ENCODE measurements at regions not wholly inside any gene's neighbourhood (a gene's known extent, or its start where the extent isn't known, plus 50 kb on each side); places are given as distances from the start of the nearest gene placed in this dataset.

DNA sequence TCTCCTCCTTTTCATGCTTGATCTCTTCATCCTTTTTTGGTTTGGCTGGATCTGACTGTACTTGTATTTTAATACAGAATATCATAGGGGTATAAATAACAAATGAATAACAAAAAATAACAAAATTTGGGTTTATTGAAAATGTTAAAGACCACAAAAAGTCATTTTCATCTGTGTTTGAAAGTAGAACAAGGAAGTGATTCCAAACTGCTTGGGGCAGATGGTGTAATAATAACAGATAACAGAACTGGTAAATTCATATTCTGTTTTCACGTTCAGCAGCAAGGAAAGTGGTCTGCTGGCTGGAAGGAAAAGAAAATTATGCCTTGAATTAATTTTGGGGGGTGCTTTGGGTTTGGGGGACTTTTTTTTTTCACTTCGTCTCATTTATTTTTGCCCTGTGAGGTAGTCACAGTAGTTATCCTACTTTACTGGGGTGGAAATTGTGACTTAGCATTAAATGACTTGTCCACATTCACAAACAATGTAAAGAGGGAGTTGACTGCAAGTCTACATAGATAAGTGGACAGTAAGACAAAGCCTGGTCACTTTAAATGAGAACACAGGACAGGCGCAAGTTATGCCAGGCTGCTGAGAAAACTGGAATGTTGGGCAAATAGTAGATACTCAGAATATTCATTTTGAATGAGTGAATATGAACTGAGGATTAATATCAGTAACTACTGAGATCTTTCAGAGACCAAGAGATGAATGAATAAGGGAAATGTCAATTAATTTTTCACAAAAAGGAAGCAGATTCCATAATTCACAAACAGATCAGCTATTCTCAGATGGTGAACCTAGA is 193.9 kb upstream of the CITED2 start:
- Histone ChIP-seq H3K36me3 (replicated peaks in 1 of 2) (no peaks in the 10 kb centered on the region), H3K9me3 (replicated peaks in 1 of 3) (no peaks in the 10 kb centered on the region), H3K27ac (no peak overlapping the region), H3K4me1 (replicated peaks in 1 of 2) (peaks cover 0 to 5% of the 10 kb centered on the region in 2 donors), H3K27me3 (no peaks in the 10 kb centered on the region), H3K4me3 (no peak overlapping the region)
- DNase-seq = no peak
- TF ChIP-seq, protein P1, sequence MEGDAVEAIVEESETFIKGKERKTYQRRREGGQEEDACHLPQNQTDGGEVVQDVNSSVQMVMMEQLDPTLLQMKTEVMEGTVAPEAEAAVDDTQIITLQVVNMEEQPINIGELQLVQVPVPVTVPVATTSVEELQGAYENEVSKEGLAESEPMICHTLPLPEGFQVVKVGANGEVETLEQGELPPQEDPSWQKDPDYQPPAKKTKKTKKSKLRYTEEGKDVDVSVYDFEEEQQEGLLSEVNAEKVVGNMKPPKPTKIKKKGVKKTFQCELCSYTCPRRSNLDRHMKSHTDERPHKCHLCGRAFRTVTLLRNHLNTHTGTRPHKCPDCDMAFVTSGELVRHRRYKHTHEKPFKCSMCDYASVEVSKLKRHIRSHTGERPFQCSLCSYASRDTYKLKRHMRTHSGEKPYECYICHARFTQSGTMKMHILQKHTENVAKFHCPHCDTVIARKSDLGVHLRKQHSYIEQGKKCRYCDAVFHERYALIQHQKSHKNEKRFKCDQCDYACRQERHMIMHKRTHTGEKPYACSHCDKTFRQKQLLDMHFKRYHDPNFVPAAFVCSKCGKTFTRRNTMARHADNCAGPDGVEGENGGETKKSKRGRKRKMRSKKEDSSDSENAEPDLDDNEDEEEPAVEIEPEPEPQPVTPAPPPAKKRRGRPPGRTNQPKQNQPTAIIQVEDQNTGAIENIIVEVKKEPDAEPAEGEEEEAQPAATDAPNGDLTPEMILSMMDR (IDR thresholded peaks at IDR 0.05) = no peak
- no peak for TF ChIP-seq POLR2A (IDR thresholded peaks at IDR 0.05)
- intact Hi-C loops (cut with DNase I) = no loop called here
- 78 to 84% (median 82%) methylated on average over 3 of the region's 3 CpGs for WGBS, 4 donors

DNA sequence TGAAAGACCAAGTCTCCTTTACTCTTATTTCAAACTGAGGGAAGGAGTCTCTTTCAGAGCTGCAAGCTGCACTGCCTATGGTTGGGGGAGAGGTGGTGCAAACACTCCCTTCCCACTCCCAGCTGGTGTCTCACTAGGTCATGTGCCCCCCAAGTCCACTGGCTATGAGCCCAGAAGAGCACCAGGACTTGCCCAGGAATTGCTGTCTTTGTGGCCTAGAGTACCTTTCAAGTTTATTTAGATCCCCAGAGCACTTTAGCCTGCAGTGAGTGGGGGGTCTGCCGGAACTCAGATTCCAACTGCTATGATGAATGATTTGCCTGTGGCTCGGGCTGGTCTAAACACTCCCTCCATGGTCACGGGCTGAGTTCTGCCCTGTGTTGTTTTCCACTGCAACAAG is 192.6 kb upstream of the CITED2 start:
- Histone ChIP-seq H3K27me3 (no peaks in the 10 kb centered on the region), H3K4me3 (no peak overlapping the region), H3K27ac (no peak overlapping the region), H3K36me3 (replicated peaks in 1 of 2) (no peaks in the 10 kb centered on the region), H3K4me1 (replicated peaks in 1 of 2) (peaks cover 0 to 5% of the 10 kb centered on the region in 2 donors), H3K9me3 (replicated peaks in 1 of 3) (no peaks in the 10 kb centered on the region)
- intact Hi-C loops (cut with DNase I) = no loop called here
- WGBS, 4 donors = 84 to 100% (median 89%) methylated on average over 1 to 3 of the region's 3 CpGs
- TF ChIP-seq, protein P1 (IDR thresholded peaks at IDR 0.05) = no peak
- TF ChIP-seq POLR2A (IDR thresholded peaks at IDR 0.05) = no peak
- no peak for DNase-seq

DNA sequence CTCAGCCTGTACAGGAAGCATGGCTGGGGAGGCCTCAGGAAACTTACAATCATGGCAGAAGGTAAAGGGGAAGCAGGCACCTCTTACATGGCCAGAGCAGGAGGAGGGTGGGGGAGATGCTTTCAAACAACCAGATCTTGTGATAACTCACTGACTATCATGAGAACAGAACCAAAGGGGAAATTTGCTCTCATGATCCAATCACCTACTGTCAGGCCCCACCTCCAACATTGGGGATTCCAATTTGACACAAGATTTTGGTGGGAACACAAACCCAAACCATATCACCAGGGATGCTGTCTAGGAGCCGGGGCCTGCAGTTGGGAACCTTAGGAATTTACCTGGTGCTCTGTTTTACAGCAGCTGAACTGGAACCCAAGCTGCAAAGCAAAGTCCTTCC is 191.1 kb upstream of the CITED2 start:
- 0 to 50% (median 0%) methylated on average over 1 of the region's 1 CpG for WGBS, 4 donors
- no peaks in the 10 kb centered on the region for H3K36me3 ChIP-seq (replicated peaks in 1 of 2)
- H3K9me3 ChIP-seq (replicated peaks in 1 of 3) = peaks cover 0 to 4% (median 0%) of the 10 kb centered on the region in 3 donors
- peaks cover 0 to 5% of the 10 kb centered on the region in 2 donors for H3K4me1 ChIP-seq (replicated peaks in 1 of 2)
- DNase-seq = no peak
- no peak for TF ChIP-seq POLR2A (IDR thresholded peaks at IDR 0.05)
- TF ChIP-seq, protein P1 (IDR thresholded peaks at IDR 0.05) = no peak
- intact Hi-C loops (cut with DNase I) = no loop called here
- no peaks in the 10 kb centered on the region for H3K27me3 ChIP-seq
- no peak overlapping the region for H3K27ac ChIP-seq
- no peak overlapping the region for H3K4me3 ChIP-seq

DNA sequence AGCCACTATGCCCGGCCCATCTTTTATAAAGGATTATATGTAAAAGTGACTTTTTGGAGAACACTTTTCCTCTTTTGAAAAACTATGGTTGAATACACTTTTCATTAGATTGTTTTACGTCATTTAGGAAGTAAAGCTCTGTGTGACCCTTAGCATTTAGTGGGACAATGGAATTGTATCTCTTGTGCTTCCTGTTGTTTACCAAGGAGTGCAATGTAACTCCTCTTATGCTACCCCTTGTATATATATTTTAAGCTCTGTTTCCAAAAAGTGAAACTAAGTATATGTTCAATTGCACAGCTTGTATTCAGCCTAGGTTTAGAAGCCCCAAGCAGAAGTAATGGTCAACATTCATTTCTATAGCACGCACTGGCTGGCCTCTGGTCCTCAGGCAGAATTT is 183.1 kb upstream of the CITED2 start:
- Histone ChIP-seq H3K27ac (no peak overlapping the region), H3K27me3 (no peaks in the 10 kb centered on the region), H3K4me3 (no peak overlapping the region), H3K36me3 (replicated peaks in 1 of 2) (no peaks in the 10 kb centered on the region), H3K9me3 (replicated peaks in 1 of 3) (peaks cover 0 to 4% (median 0%) of the 10 kb centered on the region in 3 donors), H3K4me1 (replicated peaks in 1 of 2) (no peaks in the 10 kb centered on the region)
- DNase-seq = no peak
- WGBS, 4 donors = 88 to 97% (median 92%) methylated on average over 3 of the region's 3 CpGs
- intact Hi-C loops (cut with DNase I) = no loop called here
- no peak for TF ChIP-seq POLR2A (IDR thresholded peaks at IDR 0.05)
- TF ChIP-seq, protein P1 (IDR thresholded peaks at IDR 0.05) = no peak
